Nephron progenitor cell (in vitro differentiated cells): ENCODE measurements at regions not wholly inside any gene's neighbourhood (a gene's known extent, or its start where the extent isn't known, plus 50 kb on each side); places are given as distances from the start of the nearest gene placed in this dataset.

Experiments
- DNase-seq: peaks from one replicate; pipeline ENCODE4 v3.0.0; 2021
- H3K27ac Mint-ChIP-seq: 2 replicates; pipeline ENCODE4 v1.8.0; 2021; ENCODE audit warnings: mild to moderate bottlenecking, moderate library complexity, mixed read lengths
- H3K27me3 Mint-ChIP-seq: 2 replicates; pipeline ENCODE4 v1.8.0; 2021; ENCODE audit warnings: mild to moderate bottlenecking, low read depth, mixed read lengths; ENCODE audit not compliant: poor library complexity
- H3K36me3 Mint-ChIP-seq: 2 replicates; pipeline ENCODE4 v1.8.0; 2021; ENCODE audit warnings: low read depth, mixed read lengths
- H3K4me1 Mint-ChIP-seq: 2 replicates; pipeline ENCODE4 v1.8.0; 2021; ENCODE audit warnings: mixed read lengths
- H3K4me3 Mint-ChIP-seq: 2 replicates; pipeline ENCODE4 v1.8.0; 2021; ENCODE audit warnings: mild to moderate bottlenecking, moderate library complexity, mixed read lengths
- H3K9me3 Mint-ChIP-seq: 2 replicates; pipeline ENCODE4 v1.8.0; 2021; ENCODE audit warnings: mild to moderate bottlenecking, moderate library complexity, mixed read lengths
- TF ChIP-seq, protein P1 (sequence below): fragments of 200-600 bp; sonication (generic); IDR thresholded peaks from 2 replicates; pipeline ENCODE4 v1.5.0; 2021; ENCODE audit warnings: antibody characterized with exemption

- H3K4me1 Mint-ChIP-seq = peaks cover 4% of the 10 kb centered on the region
- no peak for DNase-seq
- no peaks in the 10 kb centered on the region for H3K36me3 Mint-ChIP-seq
- no peak overlapping the region for H3K4me3 Mint-ChIP-seq
- no peaks in the 10 kb centered on the region for H3K9me3 Mint-ChIP-seq
- H3K27ac Mint-ChIP-seq = no peak overlapping the region
- TF ChIP-seq, protein P1, sequence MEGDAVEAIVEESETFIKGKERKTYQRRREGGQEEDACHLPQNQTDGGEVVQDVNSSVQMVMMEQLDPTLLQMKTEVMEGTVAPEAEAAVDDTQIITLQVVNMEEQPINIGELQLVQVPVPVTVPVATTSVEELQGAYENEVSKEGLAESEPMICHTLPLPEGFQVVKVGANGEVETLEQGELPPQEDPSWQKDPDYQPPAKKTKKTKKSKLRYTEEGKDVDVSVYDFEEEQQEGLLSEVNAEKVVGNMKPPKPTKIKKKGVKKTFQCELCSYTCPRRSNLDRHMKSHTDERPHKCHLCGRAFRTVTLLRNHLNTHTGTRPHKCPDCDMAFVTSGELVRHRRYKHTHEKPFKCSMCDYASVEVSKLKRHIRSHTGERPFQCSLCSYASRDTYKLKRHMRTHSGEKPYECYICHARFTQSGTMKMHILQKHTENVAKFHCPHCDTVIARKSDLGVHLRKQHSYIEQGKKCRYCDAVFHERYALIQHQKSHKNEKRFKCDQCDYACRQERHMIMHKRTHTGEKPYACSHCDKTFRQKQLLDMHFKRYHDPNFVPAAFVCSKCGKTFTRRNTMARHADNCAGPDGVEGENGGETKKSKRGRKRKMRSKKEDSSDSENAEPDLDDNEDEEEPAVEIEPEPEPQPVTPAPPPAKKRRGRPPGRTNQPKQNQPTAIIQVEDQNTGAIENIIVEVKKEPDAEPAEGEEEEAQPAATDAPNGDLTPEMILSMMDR = no peak
- peaks cover 3% of the 10 kb centered on the region for H3K27me3 Mint-ChIP-seq
These were observed 1634.3 kb upstream of the ADGRL3 start for GRCh38 chr4:59565836-59566235.

DNA sequence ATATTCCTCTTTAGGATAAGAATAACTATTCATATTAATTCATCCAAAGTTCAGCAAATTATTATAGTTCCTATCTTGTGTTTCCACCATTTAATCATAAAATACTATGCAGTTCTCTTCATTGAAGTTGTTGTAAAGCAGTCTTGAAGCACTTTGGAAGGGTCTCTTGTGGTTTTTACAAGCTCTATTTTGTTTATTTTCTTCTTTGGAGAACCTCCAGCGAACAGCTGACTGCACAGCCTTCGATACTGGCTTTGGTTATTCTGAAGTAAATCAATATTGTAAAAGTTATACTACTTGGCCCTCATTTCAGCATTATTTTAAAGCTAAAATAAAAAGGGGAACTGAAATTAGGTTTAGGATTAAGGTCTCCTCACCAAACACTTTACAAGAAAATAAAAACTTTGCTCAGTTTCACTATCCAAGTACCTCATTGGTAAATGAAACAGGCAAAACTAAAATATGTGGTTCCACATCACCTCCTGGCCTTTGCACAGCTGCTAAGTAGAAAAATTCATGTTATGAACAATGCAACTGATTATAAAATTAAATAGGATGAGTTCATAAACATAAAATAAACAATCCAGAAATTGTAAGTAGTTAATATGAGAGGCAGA, 1629.2 kb upstream of the ADGRL3 start:
- no peaks in the 10 kb centered on the region for H3K27me3 Mint-ChIP-seq
- H3K4me1 Mint-ChIP-seq = peaks cover 13% of the 10 kb centered on the region
- no peaks in the 10 kb centered on the region for H3K36me3 Mint-ChIP-seq
- TF ChIP-seq, protein P1 = no peak
- H3K4me3 Mint-ChIP-seq = no peak overlapping the region
- H3K9me3 Mint-ChIP-seq = no peaks in the 10 kb centered on the region
- DNase-seq = no peak
- no peak overlapping the region for H3K27ac Mint-ChIP-seq

DNA sequence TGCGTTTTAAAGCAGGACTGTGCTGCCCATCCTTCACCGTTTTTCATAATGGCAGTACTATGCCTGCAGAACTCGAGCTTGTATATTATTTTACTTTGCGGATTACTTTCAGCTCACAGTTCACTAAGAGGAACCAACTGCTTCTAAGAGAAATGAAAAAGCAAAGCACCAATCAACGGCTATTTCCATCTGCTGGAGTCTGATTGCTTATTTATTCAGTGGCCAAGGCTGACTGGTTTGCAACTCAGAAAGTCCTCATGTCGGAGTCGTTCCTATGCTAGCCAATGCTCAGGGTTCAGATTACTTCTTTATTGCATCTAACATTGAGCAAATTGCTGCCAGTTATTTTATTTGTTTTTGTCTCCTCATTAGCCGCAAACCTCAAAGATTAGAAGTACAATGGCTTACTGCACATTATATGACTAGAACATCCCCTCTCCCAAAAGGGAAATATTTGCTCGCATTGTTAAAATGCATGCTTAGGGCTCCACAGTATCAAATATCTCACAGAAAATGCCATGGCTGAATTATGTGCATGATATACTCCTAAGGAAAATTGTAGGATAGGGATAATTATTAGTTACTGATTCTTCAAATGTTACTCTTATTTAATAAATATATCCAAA, 1628.2 kb upstream of the ADGRL3 start:
- H3K4me1 Mint-ChIP-seq = peaks cover 13% of the 10 kb centered on the region
- H3K27ac Mint-ChIP-seq = no peak overlapping the region
- no peaks in the 10 kb centered on the region for H3K27me3 Mint-ChIP-seq
- DNase-seq = no peak
- H3K4me3 Mint-ChIP-seq = no peak overlapping the region
- TF ChIP-seq, protein P1 = no peak
- no peaks in the 10 kb centered on the region for H3K9me3 Mint-ChIP-seq
- H3K36me3 Mint-ChIP-seq = no peaks in the 10 kb centered on the region

GRCh38 chr4:59583845-59584568, 1616.1 kb upstream of the ADGRL3 start:
- Mint-ChIP-seq H3K36me3 (no peaks in the 10 kb centered on the region), H3K4me1 (no peaks in the 10 kb centered on the region), H3K9me3 (peaks cover 23% of the 10 kb centered on the region), H3K27me3 (peaks cover 3% of the 10 kb centered on the region), H3K27ac (no peak overlapping the region), H3K4me3 (no peak overlapping the region)
- DNase-seq = no peak
- TF ChIP-seq, protein P1 = no peak

- Mint-ChIP-seq H3K36me3 (no peaks in the 10 kb centered on the region), H3K9me3 (no peaks in the 10 kb centered on the region), H3K27ac (no peak overlapping the region), H3K27me3 (peaks cover 2% of the 10 kb centered on the region), H3K4me1 (no peaks in the 10 kb centered on the region), H3K4me3 (no peak overlapping the region)
- DNase-seq = no peak
- TF ChIP-seq, protein P1 = no peak
These were observed 1602.4 kb upstream of the ADGRL3 start for GRCh38 chr4:59597536-59598329.
